HG03558 (cell line): ENCODE measurements at regions not wholly inside any gene's neighbourhood (a gene's known extent, or its start where the extent isn't known, plus 50 kb on each side); places are given as distances from the start of the nearest gene placed in this dataset.
A peak's percentile ranks its signal among the peaks of the same experiment; 100 is the strongest.
"Not testable (repeated sequence)": the region's sequence is repeated elsewhere in the genome, so short reads cannot be mapped to it uniquely, and the experiment has no call there.

Experiments used
- ATAC-seq: cut with Tn5 transposase; IDR thresholded peaks from one replicate; pipeline ENCODE4 v1.9.1; 2021; ENCODE audit warnings: moderate number of reproducible peaks; ENCODE audit not compliant: unreplicated experiment; ENCODE audit errors: extremely low read depth

GRCh38 chrX:4035874-4036273 lies 322.4 kb upstream of the PRKX start:
- no peak for ATAC-seq

- ATAC-seq, result no peak
These were observed 314.7 kb upstream of the PRKX start for GRCh38 chrX:4028151-4028550.

- ATAC-seq, result no peak
These were observed 291.8 kb upstream of the PRKX start for GRCh38 chrX:4005281-4005680.

- ATAC-seq, result no peak
These were observed 291.4 kb upstream of the PRKX start for GRCh38 chrX:4004822-4005221.

- ATAC-seq, result no peak
These were observed 280.9 kb upstream of the PRKX start for GRCh38 chrX:3994315-3994714.

- ATAC-seq, result no peak
These were observed 277.1 kb upstream of the PRKX start for GRCh38 chrX:3990569-3990968.

GRCh38 chrX:3972104-3972858 lies 258.8 kb upstream of the PRKX start:
- ATAC-seq, result not testable (repeated sequence)

- ATAC-seq, result no peak
These were observed 255.3 kb upstream of the PRKX start for GRCh38 chrX:3968749-3969148.

GRCh38 chrX:3963980-3964379 lies 250.5 kb upstream of the PRKX start:
- ATAC-seq, result no peak

- ATAC-seq, result no peak
These were observed 249.3 kb upstream of the PRKX start for GRCh38 chrX:3962511-3963311.

GRCh38 chrX:3960952-3961351 lies 247.5 kb upstream of the PRKX start:
- no peak for ATAC-seq

GRCh38 chrX:3951859-3952258 lies 238.4 kb upstream of the PRKX start:
- no peak for ATAC-seq

- no peak for ATAC-seq
These were observed 236.9 kb upstream of the PRKX start for GRCh38 chrX:3950373-3950772.

- no peak for ATAC-seq
These were observed 230.5 kb upstream of the PRKX start for GRCh38 chrX:3943965-3944364.

GRCh38 chrX:3940000-3940610 lies 226.7 kb upstream of the PRKX start:
- ATAC-seq, result no peak

GRCh38 chrX:3938587-3938986 lies 225.1 kb upstream of the PRKX start:
- ATAC-seq, result no peak

- ATAC-seq, result not testable (repeated sequence)
These were observed 221.7 kb upstream of the PRKX start for GRCh38 chrX:3935196-3935595.

GRCh38 chrX:3920424-3921017 lies 207.1 kb upstream of the PRKX start:
- ATAC-seq, result peak; percentile 97

- not testable (repeated sequence) for ATAC-seq
These were observed 206.4 kb upstream of the PRKX start for GRCh38 chrX:3919668-3920423.

- not testable (repeated sequence) for ATAC-seq
These were observed 201.4 kb upstream of the PRKX start for GRCh38 chrX:3914813-3915212.
